HG02588 (cell line): ENCODE measurements at regions not wholly inside any gene's neighbourhood (a gene's known extent, or its start where the extent isn't known, plus 50 kb on each side); places are given as distances from the start of the nearest gene placed in this dataset.
"Not testable (repeated sequence)": the region's sequence is repeated elsewhere in the genome, so short reads cannot be mapped to it uniquely, and the experiment has no call there.

Experiments
- ATAC-seq: cut with Tn5 transposase; IDR thresholded peaks from one replicate; pipeline ENCODE4 v1.9.1; 2021; ENCODE audit warnings: mild to moderate bottlenecking, moderate library complexity; ENCODE audit not compliant: unreplicated experiment

DNA sequence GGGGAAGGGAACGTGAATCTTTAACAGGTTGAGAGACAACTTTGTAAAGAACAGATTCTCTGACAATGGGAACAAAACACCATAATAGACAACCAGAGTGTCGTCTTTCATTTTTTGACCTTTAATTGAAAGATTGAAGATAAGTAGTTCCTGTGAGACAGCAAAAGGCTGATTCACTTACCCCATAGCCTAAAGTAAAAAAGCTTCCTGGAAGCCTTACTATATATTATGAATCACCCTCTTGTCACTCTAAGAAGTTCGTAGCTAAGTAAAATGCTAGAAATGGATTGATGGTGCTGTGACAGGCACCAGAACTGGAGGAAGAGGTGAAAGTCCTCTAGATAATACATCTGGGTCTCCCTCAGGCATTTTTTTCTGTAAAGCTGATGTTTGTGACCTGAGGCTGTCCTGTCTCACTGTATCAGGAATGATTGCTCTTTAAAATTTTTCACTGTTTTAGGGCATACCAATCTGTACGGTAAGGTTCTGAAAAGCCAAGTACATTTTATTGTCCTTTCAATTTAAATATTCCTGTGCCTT lies 824.6 kb upstream of the SEMA6D start:
- no peak for ATAC-seq

DNA sequence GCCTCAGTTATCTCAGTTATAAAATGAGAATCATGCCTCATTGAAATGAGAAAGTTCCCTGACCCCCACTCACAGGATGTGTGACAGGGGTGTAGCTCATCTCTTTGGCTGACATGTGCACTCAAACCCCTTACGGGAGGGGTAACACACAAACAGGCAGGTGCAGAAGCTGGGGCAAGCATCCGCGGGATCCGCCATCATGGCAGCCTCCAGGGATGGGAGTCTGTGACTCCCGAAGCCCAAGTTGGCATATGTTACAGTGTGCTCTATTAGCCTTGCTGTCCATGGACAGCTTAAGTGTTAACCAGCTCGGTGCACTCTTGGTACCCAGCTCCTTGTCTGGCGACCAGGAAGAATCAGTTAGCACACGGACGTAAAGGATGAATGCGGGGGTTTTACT lies 822.7 kb upstream of the SEMA6D start:
- ATAC-seq, result no peak

DNA sequence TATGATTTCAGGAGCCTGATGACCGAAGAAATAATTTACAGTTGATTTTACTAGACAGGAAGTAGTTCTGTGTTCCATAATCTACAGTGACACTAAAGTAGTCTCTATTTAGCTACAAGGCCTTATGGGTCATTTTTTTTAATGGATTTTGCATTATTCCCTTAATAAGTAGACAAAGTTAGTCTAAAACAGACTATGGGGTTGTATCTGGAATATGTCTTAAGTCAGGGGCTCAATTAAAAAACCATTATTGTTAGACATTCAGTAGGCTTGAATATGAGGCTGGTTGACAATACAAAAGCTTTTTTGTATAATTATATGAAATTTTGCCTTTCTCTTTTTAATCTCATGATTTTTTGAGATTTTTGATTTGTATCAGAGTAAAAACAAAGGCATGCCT lies 820.0 kb upstream of the SEMA6D start:
- ATAC-seq, result no peak

DNA sequence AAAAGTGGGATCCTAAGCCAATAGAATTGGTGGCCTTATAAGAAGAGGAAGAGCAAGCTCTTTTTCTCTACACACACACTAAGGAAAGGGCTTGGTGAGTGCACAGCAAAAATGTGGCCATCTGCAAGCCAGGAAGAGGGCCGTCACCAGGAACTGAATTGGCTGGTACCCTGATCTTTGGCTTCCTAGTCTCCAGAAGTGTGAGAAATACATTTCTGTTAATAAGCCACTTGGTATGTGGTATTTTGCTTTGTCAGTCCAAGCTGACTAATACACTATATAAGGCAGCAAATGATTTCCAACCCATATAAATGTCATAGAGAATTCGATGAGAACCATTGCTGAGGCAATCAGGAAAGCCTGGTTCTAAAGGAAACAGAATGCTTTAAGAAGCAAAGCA lies 816.3 kb upstream of the SEMA6D start:
- ATAC-seq, result no peak

DNA sequence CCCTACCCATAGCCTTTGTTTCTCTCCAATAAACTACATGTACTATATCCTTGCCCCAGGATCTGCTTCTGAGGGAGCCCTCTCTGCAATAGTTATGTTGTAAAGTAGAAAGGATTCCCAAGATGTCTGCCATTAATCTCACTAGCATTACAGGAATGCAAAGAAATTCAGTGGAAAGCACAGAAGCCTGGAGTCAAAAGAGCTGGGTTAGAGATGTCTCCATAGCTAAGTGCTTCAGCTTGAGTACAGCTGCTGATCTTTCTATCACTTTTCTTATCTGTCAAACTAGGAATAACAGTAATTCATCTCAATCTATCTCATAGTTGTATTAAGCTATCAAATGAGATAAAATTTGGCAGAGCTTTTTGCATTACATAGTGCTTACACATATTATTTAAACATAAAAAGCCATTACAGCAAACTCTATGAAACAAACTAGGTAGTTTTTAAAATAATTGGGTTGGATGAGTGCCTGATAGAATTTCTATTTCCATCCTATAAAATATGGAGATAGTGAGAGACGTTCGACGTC lies 799.5 kb upstream of the SEMA6D start:
- no peak for ATAC-seq

DNA sequence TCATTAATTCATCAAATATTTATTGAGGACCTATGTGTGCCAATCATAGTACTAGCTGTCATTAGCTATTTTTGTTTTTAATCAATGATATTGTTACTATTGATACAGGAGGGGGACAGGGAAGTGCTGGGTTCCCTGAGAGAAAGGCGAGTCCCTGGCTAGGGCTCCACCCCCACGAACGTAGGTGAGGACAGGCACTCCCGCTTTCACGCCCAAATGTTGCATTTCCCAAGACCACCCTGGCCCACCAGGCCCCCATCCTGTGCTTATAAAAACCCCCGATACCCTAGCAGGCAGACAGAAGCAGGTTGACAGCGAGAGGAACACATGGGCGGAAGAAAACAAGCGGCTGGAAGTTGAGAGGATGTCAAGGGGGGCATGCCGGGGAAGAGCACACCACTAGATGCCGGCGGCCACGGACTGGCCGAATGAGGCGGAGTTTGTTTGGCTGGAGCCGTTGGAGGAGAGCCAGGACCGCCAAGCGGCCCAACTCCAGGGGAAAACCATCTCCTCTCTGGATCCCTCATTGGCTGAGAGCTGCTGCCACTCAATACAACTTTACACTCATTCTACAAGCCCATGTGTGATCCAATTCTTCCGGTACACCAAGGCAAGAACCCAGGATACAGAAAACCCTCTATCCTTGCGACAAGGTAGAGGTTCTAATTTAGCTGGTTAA lies 798.7 kb upstream of the SEMA6D start:
- no peak for ATAC-seq

DNA sequence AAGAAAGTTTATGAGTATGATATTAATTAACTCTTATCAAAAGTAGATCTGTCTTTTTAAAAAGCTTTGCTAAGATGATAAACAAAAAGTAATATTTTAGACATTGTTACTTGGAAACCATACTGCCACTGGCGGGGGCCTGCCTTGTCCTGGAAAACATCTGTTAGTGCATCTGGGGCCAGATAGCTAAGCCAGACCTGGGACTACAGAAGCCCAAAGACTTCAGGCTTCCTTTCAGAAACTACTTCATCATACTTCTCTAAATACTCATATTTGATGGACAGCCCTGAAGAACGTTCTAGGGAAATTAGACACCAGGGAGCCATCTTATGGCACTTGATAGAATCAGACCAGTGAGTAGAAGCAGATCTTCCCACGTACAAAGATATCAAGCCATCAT lies 795.4 kb upstream of the SEMA6D start:
- no peak for ATAC-seq

DNA sequence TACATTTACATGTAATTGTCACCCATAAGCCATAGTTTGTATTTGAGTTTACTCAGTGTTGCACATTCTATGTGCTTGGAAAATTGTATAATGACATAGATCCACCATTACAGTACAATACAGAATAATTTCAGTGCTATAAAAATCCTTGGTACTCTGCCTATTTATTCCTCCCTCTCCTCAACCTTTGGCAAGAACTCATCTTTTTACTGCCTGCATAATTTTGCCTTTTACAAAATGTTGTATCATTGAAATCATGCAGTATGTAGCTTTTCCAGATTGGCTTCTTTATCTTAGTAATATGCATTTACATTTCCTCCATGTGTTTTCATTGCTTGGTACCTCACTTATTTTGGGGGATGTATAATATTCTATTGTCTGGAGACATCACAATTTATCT lies 786.9 kb upstream of the SEMA6D start:
- ATAC-seq, result no peak

DNA sequence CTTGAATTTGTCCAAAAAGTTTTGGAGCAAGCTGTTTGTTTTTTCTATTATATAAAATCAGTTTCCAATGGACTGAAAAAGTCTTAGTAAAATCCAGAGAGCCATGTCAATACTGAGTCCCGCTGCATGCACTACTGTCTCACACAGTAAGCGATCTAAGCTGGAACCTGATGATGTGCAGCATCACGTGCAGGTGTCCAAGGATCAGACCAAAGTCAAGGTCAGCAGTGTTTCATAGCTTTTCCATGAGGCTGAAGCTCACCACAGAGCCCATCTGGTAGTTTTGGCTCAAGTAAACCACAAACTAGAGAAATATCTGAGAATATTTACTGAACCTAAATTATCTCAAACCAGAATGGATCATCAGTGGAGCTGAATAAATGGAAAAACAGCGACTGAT lies 784.0 kb upstream of the SEMA6D start:
- ATAC-seq, result no peak

DNA sequence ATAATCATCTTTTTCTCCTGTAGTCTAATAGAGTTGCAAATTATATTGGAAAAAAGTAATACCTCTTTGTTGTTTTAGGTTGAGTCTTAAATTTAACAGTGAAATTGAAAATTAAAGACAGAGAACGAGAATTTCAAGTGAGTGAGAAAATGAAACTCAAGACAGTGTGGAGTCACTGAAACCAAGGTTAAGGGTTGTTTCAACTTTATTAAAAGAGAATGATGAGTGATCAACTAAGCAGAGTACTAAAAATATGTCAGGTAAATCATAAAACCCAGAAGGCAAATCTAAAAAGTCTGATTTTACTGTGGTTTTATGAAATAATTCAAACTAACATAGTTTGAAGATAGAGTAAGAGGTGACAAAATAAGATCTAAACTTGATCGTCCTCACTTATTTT lies 782.5 kb upstream of the SEMA6D start:
- no peak for ATAC-seq

DNA sequence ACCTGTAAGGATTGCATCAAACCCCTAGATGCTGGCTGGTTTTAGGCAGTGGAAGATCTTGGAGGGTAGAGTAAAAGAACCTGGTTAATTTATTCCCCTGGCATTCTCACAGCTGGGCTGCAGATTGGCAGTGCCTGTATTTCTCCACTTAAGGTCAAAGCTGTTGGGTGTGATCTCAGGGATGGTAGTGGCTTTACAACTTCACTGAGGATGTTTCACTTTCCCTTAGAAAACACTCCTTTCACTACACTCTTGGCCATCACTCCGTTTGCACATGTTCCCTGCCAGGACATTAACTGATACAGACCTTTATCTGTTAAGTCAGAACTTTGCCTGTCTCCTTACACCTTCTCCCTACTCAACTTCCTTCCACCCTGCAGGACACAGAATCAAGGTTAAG lies 779.1 kb upstream of the SEMA6D start:
- no peak for ATAC-seq

DNA sequence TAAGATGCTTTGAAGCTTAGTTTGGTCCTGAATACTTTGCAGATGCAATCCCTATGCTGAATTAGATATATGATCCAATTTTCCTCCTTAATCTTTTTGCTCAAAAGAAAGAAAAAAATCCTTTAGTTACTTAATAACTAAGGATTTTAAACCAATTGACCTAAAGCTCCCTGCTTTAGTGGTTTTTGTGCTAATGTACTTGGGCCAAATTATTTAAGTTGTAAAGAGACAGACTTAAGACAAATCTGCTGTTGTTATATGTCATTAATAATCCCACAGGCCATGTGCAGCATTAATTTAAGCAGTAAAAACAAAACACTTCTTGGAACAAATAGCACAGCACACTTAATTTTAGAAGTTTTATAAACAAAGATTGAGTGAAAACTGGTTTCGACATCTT lies 776.1 kb upstream of the SEMA6D start:
- no peak for ATAC-seq

DNA sequence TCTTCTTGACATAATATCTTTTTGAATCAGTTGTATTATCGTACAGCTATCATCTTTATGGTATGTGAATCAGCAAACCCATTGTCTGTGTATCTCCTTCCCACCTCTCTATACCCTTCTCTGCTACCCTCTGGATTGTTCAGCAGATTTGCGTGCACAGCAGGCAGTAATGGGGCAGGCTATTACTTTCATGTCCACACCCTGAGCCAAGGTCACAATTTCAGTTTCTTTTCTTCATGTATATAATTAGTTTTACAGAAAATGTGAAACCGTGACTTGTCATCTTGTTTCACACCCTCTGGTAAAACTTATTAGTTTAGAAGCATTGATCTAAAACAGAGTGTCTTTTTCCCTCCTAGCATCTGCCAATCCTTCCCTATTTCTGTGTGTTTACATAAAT lies 770.4 kb upstream of the SEMA6D start:
- no peak for ATAC-seq

DNA sequence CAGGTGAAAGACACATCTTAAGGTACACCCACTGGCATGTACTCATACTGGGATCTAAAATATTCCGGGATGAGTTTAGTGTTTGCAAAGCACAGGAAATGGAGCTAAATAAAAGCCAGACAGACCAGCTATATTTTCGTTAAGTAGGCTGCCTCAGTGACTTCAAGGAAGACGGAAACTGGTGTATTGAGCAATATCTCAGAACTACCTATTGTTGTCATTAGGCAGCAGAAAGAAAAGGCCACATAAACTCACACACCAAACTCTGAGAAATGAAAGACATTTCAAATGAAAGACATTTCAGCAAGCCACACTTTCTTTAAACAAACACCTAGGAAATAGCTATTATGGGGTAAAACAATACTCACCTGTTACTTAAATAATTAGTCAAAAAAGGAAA lies 761.7 kb upstream of the SEMA6D start:
- no peak for ATAC-seq

DNA sequence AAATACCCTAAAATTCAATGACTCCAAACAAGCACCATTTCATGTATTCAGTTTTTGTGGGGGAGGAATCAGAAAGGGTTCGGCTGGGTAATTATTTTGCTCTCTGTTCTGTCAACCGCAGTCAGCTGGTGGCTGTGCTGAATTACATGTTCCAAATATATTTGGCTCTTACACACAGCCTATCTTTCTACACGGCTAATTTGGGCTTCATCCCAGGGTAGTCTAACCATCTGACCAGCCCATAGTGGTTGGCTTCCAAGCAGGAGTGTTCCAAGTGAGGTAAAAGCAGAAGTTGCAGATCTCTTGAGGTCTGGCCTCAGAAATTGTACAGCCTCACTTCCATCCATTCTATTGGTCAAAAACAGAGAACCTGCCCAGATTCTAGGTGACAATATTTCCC lies 760.8 kb upstream of the SEMA6D start:
- no peak for ATAC-seq

DNA sequence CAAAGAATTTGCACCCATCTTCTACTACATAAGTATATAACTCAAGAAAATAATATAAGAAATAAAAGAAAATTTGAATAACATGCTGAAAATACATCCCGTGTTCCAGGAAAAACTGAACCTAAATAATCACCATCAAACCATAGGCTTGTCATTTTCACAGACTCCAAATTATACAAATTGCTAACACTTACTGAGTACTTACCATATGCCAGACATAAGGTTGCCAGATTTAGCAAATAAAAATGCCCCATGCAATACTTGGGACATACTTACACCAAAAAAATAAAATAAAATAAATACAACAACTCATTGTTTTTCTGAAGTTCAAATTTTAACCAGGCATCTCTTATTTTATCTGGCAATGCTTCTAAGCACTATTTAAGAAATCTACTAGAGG lies 760.4 kb upstream of the SEMA6D start:
- ATAC-seq, result no peak

DNA sequence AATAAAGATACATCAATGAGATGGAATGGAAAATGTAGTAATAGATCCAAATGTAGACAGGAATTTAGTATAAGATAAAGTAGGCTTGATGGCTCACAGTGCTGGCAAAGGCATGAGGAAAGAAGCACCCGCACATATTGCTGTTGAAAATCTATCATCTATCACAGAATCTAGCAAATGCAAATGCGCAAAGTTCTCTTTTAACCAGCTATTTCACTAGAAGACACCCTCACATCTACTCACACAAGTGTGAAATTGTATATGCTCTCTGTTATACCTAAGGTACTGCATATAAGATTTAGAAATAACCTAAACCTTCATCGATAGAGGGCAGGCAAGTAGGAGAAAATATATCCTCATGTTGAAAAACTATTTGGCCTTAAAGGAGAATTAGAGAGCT lies 756.7 kb upstream of the SEMA6D start:
- no peak for ATAC-seq

DNA sequence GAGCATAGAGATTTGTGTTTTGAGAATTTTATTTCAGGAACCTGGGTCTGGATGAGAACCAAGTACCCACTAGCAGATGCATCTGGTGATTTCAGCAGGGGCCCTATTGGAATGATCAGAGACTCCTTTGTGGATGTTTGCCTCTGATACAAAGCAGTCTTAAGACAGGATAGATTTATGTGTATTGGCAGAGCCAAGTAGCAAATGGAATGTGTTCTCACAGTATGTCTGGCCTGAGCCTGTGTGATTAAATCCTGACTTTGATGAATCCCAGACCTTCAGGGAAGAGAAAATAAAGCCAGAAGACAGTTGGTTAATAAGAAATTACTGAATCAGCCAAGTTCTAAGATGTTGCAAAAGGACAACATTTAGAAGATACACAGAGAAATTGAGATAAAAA lies 755.5 kb upstream of the SEMA6D start:
- no peak for ATAC-seq

DNA sequence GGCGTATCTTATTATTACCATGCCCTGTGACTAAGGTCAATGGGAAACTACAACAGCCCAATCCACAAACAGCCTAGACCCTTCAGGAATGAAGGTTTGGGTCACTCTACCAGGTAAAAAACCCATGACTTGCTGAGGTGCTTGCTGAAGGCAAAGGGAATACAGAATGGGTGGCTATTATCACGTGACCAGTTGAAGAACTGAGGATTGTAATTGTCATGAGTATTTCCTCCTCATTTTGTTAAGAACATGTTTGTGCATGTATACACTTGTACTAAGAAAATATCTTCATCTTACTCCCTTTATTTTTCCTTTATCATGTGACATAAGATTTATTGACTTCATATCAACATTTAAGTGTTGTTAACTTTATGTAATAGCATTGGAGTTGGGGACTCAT lies 729.2 kb upstream of the SEMA6D start:
- not testable (repeated sequence) for ATAC-seq

DNA sequence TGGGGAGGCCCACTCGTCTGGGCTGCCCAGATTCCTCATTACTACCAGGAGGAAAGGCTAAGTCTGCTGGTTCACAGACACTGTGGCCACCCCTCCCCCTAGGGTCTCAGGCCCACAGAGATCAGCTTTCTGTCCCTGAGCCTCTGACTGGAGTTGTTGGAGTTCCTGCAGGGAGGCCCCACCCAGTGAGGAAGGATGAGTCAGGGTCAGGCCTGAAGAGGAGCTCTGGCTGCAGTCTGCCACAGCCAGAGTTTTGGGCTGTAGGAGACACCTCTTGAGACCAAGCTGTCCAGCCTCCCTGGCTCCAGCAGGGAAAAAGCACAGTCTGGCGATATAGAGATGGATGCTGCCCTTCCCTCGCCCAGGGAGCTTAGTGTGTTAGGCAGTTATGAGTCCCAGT lies 720.9 kb upstream of the SEMA6D start:
- ATAC-seq, result no peak

DNA sequence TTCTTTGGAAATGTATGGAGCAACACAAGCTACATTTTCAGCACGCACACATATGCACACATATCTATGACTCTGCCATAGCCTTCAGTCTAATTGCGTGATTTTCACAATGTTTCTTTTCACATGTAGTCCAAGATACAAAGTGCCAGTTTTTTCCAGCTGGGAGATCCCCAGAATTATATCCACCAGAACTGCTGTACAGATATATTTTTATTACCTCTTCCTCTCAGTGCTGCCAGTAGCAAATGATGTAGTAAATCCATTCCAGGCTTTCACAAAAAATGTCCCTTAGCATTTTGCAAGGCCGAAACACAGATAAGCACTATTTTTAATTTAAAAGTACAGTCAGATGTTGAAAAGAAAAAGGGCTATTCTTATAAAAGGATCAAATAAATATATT lies 719.8 kb upstream of the SEMA6D start:
- no peak for ATAC-seq

DNA sequence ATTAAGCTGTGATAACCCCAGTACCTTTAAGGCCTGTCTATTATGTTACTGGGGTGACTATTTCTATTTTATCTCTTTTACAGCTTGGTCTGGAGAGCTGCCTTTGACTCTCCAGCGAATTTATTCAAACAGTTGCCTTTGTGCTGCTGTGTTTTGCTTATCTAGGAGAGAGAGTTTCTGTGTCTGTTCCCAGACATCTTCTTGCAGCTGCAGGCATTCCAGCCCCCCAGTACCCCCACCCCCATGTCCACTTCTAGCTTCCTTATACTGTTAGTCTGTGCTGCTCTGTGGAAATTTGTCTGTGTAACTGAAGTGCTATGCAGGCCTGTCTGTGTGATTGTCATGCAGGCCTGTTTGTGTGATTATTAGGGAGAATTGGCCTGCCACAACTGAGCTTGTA lies 713.7 kb upstream of the SEMA6D start:
- ATAC-seq, result no peak

DNA sequence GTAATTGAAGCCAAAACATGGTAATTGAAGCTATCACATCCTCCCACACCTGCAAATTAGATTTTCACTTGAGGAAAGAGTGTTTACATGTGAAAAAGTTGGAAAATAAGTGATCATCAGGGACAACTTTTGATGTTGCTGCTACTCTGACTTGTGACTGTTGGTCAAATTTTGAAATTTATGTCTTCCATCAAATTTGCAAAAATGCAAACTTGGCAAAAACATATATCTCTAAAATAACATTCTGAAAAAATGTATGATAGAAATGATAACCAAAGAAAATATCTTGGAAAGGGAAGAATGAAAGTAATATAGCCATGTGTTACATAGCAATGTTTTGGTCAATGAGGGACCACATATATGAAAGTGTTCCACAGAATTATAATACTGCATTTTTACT lies 703.9 kb upstream of the SEMA6D start:
- no peak for ATAC-seq
